ENCODE measurements at regions not wholly inside any gene's neighbourhood (a gene's known extent, or its start where the extent isn't known, plus 50 kb on each side); places are given as distances from the start of the nearest gene placed in this dataset.

GRCh38 chr10:52636874-52637273 lies 135.7 kb downstream of the MBL2 start:
- TF ChIP-seq CTCF (IDR thresholded peaks at IDR 0.05), result no peak
- TF ChIP-seq POLR2A (IDR thresholded peaks at IDR 0.05), result no peak
